K562 (cell line): ENCODE measurements at regions not wholly inside any gene's neighbourhood (a gene's known extent, or its start where the extent isn't known, plus 50 kb on each side); places are given as distances from the start of the nearest gene placed in this dataset.

Experiments
- ERF ChIP-seq: fragments of 450-650 bp; formaldehyde crosslinking; IDR thresholded peaks from 2 replicates; pipeline ENCODE4 v1.4.0; 2020; ENCODE audit warnings: mild to moderate bottlenecking, mixed read lengths
- FOXP1 ChIP-seq: sonication (generic); formaldehyde crosslinking; IDR thresholded peaks from 2 replicates; pipeline ENCODE4 v1.8.0; 2022; ENCODE audit warnings: mild to moderate bottlenecking, missing genetic modification reagents
- HDAC2 ChIP-seq: fragments of 450-650 bp; IDR thresholded peaks from 2 replicates; pipeline ENCODE4 v1.6.1; 2016; ENCODE audit warnings: mild to moderate bottlenecking
- HNRNPUL1 ChIP-seq: fragments of 200-400 bp; formaldehyde crosslinking; IDR thresholded peaks from 2 replicates; pipeline ENCODE4 v1.6.1; 2017; ENCODE audit warnings: low read length
- IRF2 ChIP-seq: sonication (generic); formaldehyde crosslinking; IDR thresholded peaks from 2 replicates; pipeline ENCODE4 v1.8.1; 2022; ENCODE audit warnings: mild to moderate bottlenecking, missing genetic modification reagents
- MGA ChIP-seq: fragments of 450-650 bp; IDR thresholded peaks from 2 replicates; pipeline ENCODE4 v1.6.1; 2016; ENCODE audit warnings: mild to moderate bottlenecking, moderate library complexity
- POLR3A ChIP-seq: IDR thresholded peaks from 2 replicates; pipeline ENCODE4 v1.6.1; 2011; ENCODE audit warnings: borderline replicate concordance, mild to moderate bottlenecking, moderate library complexity; ENCODE audit not compliant: insufficient read length, insufficient read depth; ENCODE audit errors: extremely low read depth
- ZC3H4 ChIP-seq: sonication (generic); formaldehyde crosslinking; IDR thresholded peaks from 2 replicates; pipeline ENCODE4 v1.9.0; 2021; ENCODE audit warnings: missing genetic modification reagents, borderline replicate concordance
- ZNF143 ChIP-seq: sonication (generic); formaldehyde crosslinking; IDR thresholded peaks from 2 replicates; pipeline ENCODE4 v1.9.0; 2022; ENCODE audit warnings: mild to moderate bottlenecking, missing genetic modification reagents
- TF ChIP-seq, protein P1 (sequence below), 2 experiments: fragments of 450-650 bp; conservative IDR thresholded peaks; 2 replicates each; pipeline ENCODE4 v1.6.1; 2017; ENCODE audit warnings: mild to moderate bottlenecking in 2 of 2, moderate library complexity in 2 of 2
- TF ChIP-seq, protein P2 (sequence below): fragments of 450-650 bp; IDR thresholded peaks from 2 replicates; pipeline ENCODE4 v1.6.1; 2014; ENCODE audit warnings: low read depth, mild to moderate bottlenecking, moderate library complexity, borderline replicate concordance

DNA sequence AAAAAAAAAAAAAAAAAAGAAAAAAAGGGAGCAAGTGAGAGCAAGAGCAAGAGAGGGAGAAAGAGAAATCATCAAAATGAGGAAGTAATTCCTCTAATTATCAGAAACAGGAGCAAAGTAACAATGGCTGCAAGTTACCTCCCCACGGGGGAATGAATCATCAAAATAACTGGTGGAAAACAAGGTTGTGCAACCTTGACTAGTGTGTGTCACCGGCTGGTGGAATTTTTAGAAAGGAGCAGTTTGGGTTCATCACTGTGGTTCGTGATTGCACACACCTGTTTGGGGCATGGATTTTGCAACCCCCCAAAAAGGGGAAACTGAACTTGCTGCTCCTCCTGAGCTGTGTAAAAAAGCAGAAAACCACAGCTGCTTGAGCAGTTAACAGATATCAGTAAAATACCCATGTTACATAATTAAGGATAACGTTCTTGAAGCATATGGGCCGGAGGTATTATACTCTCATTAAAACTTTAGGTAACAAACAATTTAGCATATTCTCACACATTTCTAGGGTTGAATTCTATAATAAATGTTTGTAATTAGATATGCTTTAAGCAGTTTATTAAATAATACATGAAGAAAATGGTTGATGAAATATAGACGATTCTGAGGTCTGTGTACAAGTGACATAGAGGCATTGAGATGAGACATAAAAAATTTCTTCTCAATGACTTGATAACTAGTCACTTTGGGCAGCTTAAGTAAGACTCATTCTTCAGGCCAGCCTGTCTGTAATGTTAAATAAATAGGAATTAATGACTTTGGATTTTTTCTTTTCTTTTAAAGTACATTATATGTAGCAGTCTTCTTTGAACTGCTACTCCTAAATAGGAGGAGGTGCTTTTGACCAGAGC, 184.2 kb upstream of the ZEB2 start (continued):
- TF ChIP-seq FOXP1 (CRISPR knock-in tag) = no peak
- TF ChIP-seq, protein P1, sequence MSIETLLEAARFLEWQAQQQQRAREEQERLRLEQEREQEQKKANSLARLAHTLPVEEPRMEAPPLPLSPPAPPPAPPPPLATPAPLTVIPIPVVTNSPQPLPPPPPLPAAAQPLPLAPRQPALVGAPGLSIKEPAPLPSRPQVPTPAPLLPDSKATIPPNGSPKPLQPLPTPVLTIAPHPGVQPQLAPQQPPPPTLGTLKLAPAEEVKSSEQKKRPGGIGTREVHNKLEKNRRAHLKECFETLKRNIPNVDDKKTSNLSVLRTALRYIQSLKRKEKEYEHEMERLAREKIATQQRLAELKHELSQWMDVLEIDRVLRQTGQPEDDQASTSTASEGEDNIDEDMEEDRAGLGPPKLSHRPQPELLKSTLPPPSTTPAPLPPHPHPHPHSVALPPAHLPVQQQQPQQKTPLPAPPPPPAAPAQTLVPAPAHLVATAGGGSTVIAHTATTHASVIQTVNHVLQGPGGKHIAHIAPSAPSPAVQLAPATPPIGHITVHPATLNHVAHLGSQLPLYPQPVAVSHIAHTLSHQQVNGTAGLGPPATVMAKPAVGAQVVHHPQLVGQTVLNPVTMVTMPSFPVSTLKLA (conservative IDR thresholded peaks at IDR 0.05) = 0 out of 4 replicates have a peak, but pooled peaks of 1 of the 2 experiments have one; percentile 49
- no peak for TF ChIP-seq ERF (CRISPR knock-in tag)
- no peak for TF ChIP-seq ZC3H4 (CRISPR knock-in tag)
- no peak for TF ChIP-seq POLR3A
- no peak for TF ChIP-seq ZNF143
- TF ChIP-seq, protein P2, sequence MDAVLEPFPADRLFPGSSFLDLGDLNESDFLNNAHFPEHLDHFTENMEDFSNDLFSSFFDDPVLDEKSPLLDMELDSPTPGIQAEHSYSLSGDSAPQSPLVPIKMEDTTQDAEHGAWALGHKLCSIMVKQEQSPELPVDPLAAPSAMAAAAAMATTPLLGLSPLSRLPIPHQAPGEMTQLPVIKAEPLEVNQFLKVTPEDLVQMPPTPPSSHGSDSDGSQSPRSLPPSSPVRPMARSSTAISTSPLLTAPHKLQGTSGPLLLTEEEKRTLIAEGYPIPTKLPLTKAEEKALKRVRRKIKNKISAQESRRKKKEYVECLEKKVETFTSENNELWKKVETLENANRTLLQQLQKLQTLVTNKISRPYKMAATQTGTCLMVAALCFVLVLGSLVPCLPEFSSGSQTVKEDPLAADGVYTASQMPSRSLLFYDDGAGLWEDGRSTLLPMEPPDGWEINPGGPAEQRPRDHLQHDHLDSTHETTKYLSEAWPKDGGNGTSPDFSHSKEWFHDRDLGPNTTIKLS = peak; percentile 33; the same call in 1 of the 2 replicates
- no peak for TF ChIP-seq HNRNPUL1
- peak; percentile 86 for TF ChIP-seq HDAC2
- peak; percentile 39 for TF ChIP-seq MGA
- TF ChIP-seq IRF2 (CRISPR knock-in tag) = no peak
